ENCODE measurements at regions not wholly inside any gene's neighbourhood (a gene's known extent, or its start where the extent isn't known, plus 50 kb on each side); places are given as distances from the start of the nearest gene placed in this dataset.

DNA sequence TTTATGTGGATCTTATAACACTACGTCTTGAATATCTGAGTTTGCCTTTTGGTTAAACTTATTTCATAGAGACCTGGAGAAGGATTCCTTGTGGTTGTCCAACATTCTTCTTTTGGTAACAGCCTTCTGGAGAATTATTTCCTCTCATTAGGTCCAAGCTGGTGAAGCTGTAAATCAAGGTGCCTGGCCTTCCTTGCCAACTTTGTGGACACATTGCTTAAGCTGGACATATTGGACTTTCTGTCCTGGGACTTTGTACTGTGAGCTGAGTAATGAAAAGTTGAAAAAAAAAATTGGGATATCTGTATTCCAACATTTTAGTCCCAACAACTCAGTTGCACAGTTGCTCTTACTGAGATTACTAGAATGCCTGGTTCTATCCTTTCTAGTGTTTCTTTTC, 186.2 kb downstream of the HAO1 start:
- TF ChIP-seq CTCF (IDR thresholded peaks at IDR 0.05) (no peak), POLR2AphosphoS5 (IDR thresholded peaks at IDR 0.05; ENCODE audit: low read depth, low read length) (no peak), TCF7L2 (IDR thresholded peaks at IDR 0.05; ENCODE audit: low read depth, low read length) (no peak), SIN3A (IDR thresholded peaks at IDR 0.05; ENCODE audit: borderline replicate concordance, insufficient read depth, low read depth, low read length) (no peak)
- TF ChIP-seq, protein P1, sequence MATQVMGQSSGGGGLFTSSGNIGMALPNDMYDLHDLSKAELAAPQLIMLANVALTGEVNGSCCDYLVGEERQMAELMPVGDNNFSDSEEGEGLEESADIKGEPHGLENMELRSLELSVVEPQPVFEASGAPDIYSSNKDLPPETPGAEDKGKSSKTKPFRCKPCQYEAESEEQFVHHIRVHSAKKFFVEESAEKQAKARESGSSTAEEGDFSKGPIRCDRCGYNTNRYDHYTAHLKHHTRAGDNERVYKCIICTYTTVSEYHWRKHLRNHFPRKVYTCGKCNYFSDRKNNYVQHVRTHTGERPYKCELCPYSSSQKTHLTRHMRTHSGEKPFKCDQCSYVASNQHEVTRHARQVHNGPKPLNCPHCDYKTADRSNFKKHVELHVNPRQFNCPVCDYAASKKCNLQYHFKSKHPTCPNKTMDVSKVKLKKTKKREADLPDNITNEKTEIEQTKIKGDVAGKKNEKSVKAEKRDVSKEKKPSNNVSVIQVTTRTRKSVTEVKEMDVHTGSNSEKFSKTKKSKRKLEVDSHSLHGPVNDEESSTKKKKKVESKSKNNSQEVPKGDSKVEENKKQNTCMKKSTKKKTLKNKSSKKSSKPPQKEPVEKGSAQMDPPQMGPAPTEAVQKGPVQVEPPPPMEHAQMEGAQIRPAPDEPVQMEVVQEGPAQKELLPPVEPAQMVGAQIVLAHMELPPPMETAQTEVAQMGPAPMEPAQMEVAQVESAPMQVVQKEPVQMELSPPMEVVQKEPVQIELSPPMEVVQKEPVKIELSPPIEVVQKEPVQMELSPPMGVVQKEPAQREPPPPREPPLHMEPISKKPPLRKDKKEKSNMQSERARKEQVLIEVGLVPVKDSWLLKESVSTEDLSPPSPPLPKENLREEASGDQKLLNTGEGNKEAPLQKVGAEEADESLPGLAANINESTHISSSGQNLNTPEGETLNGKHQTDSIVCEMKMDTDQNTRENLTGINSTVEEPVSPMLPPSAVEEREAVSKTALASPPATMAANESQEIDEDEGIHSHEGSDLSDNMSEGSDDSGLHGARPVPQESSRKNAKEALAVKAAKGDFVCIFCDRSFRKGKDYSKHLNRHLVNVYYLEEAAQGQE (IDR thresholded peaks at IDR 0.05; ENCODE audit: insufficient read depth in 1 of 2, low read depth in 2 of 2, low read length in 1 of 2): no peak

Measured in Panc1 (cell line).